Mucosa of descending colon (tissue), 3 donors: ENCODE measurements at regions not wholly inside any gene's neighbourhood (a gene's known extent, or its start where the extent isn't known, plus 50 kb on each side); places are given as distances from the start of the nearest gene placed in this dataset.

Experiments used
- ATAC-seq: fragments of 200-7000 bp; cut with Tn5 transposase; one replicate; pipeline ENCODE4 v1.9.1; 2020; ENCODE audit warnings: mild to moderate bottlenecking, moderate library complexity
- DNase-seq, 3 donors: peaks; one replicate each; pipeline ENCODE4 v3.0.0-alpha.2; 2020
- H3K36me3 ChIP-seq: fragments of 200-600 bp; one replicate; pipeline ENCODE4 v1.8.0; 2021; ENCODE audit warnings: low read depth, mild to moderate bottlenecking
- H3K4me1 ChIP-seq: fragments of 200-600 bp; one replicate; pipeline ENCODE4 v1.8.0; 2021; ENCODE audit warnings: low read depth, mild to moderate bottlenecking
- H3K4me3 ChIP-seq: fragments of 200-600 bp; one replicate; pipeline ENCODE4 v1.8.0; 2021; ENCODE audit warnings: mild to moderate bottlenecking
- H3K9me3 ChIP-seq: fragments of 200-600 bp; one replicate; pipeline ENCODE4 v1.8.0; 2021; ENCODE audit warnings: mild to moderate bottlenecking
- CTCF ChIP-seq: fragments of 200-600 bp; IDR thresholded peaks from one replicate; pipeline ENCODE4 v1.8.0; 2022; ENCODE audit warnings: antibody characterized with exemption, mild to moderate bottlenecking
- intact Hi-C, 2 donors: fragments of 100-400 bp; cut with DNase I in 1 of 2; cut with micrococcal nuclease in 1 of 2; formaldehyde crosslinking; loops; one replicate each; pipeline versions ENCODE4 v1.11.0 to v1.11.1; 2022; cut with DNase I, micrococcal nuclease
- donor health status: DM: no; HTN: no; CAD: no; lungs with moderate emphysema.
- donor health status: DM: no; HTN: no; CAD: no.
- donor health status: DM: no; HTN: yes; CAD: no.

- Histone ChIP-seq H3K9me3 (no peaks in the 10 kb centered on the region), H3K4me1 (no peaks in the 10 kb centered on the region), H3K36me3 (no peaks in the 10 kb centered on the region), H3K4me3 (no peak overlapping the region)
- DNase-seq (no peak), ATAC-seq (no peak)
- no peak for TF ChIP-seq CTCF
- intact Hi-C loops: no loop called here
Measured at GRCh38 chr5:30604648-30605262, 588.7 kb upstream of the CDH6 start.

- no peak for TF ChIP-seq CTCF
- Histone ChIP-seq H3K9me3 (no peaks in the 10 kb centered on the region), H3K36me3 (no peaks in the 10 kb centered on the region), H3K4me1 (no peaks in the 10 kb centered on the region), H3K4me3 (no peak overlapping the region)
- ATAC-seq: no peak
- intact Hi-C loops: no loop called here
- DNase-seq: no peak
Measured at GRCh38 chr5:30600892-30601291, 592.6 kb upstream of the CDH6 start.

GRCh38 chr5:30596495-30597064 is 596.9 kb upstream of the CDH6 start:
- Histone ChIP-seq H3K4me3 (no peak overlapping the region), H3K36me3 (no peaks in the 10 kb centered on the region), H3K9me3 (no peaks in the 10 kb centered on the region), H3K4me1 (no peaks in the 10 kb centered on the region)
- intact Hi-C loops: no loop called here
- ATAC-seq (no peak), DNase-seq (no peak)
- TF ChIP-seq CTCF: no peak

- intact Hi-C loops: no loop called here
- H3K4me3 ChIP-seq: no peak overlapping the region
- ATAC-seq (no peak), DNase-seq (no peak)
- no peaks in the 10 kb centered on the region for H3K4me1 ChIP-seq
- H3K36me3 ChIP-seq: no peaks in the 10 kb centered on the region
- no peak for TF ChIP-seq CTCF
- no peaks in the 10 kb centered on the region for H3K9me3 ChIP-seq
Measured at GRCh38 chr5:30594331-30594730, 599.2 kb upstream of the CDH6 start.

- Histone ChIP-seq H3K4me1 (no peaks in the 10 kb centered on the region), H3K4me3 (no peak overlapping the region), H3K9me3 (no peaks in the 10 kb centered on the region), H3K36me3 (no peaks in the 10 kb centered on the region)
- ATAC-seq (no peak), DNase-seq (no peak)
- no peak for TF ChIP-seq CTCF
- intact Hi-C loops: no loop called here
Measured at GRCh38 chr5:30592833-30593232, 600.7 kb upstream of the CDH6 start.
